ENCODE measurements at regions not wholly inside any gene's neighbourhood (a gene's known extent, or its start where the extent isn't known, plus 50 kb on each side); places are given as distances from the start of the nearest gene placed in this dataset.
A peak's percentile ranks its signal among the peaks of the same experiment; 100 is the strongest.

DNA sequence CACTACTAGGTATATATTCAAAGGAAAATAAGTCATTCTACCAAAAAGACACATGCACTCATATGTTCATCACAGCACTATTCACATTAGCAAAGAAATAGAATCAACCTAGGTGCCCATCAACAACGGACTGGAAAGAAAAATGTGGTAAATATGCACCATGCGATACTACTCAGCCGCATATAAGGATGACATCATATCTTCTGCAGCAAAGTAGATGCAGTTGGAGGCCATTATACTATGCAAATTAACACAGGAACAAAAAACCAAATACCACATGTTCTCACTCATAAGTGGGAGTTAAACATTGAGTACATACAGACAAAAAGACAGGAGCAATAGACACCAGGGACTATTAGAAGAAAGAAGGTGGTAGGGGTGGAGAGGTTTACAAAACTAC lies 412.1 kb upstream of the CWC22 start:
- TF ChIP-seq CTCF (IDR thresholded peaks at IDR 0.05) = no peak
- TF ChIP-seq POLR2A (IDR thresholded peaks at IDR 0.05) = no peak
- no peaks in the 10 kb centered on the region for H3K4me1 ChIP-seq
- H3K36me3 ChIP-seq = no peaks in the 10 kb centered on the region
- intact Hi-C loops (cut with DNase I) = no loop called here
- H3K27ac ChIP-seq = no peak overlapping the region
- no peak overlapping the region for H3K4me3 ChIP-seq (replicated peaks in 1 of 3)
- DNase-seq = no peak
- no peaks in the 10 kb centered on the region for H3K9me3 ChIP-seq
- WGBS, 2 donors = 92 to 96% methylated on average over 3 of the region's 3 CpGs
- H3K27me3 ChIP-seq = no peaks in the 10 kb centered on the region

GRCh38 chr2:180416627-180417026 lies 409.5 kb upstream of the CWC22 start:
- no peak for DNase-seq
- no peak overlapping the region for H3K27ac ChIP-seq
- H3K36me3 ChIP-seq = no peaks in the 10 kb centered on the region
- H3K4me3 ChIP-seq (replicated peaks in 1 of 3) = no peak overlapping the region
- H3K4me1 ChIP-seq = no peaks in the 10 kb centered on the region
- 87 to 89% methylated on average over 6 of the region's 6 CpGs for WGBS, 2 donors
- intact Hi-C loops (cut with DNase I) = no loop called here
- H3K9me3 ChIP-seq = no peaks in the 10 kb centered on the region
- no peaks in the 10 kb centered on the region for H3K27me3 ChIP-seq
- TF ChIP-seq CTCF (IDR thresholded peaks at IDR 0.05) = no peak
- TF ChIP-seq POLR2A (IDR thresholded peaks at IDR 0.05) = no peak

DNA sequence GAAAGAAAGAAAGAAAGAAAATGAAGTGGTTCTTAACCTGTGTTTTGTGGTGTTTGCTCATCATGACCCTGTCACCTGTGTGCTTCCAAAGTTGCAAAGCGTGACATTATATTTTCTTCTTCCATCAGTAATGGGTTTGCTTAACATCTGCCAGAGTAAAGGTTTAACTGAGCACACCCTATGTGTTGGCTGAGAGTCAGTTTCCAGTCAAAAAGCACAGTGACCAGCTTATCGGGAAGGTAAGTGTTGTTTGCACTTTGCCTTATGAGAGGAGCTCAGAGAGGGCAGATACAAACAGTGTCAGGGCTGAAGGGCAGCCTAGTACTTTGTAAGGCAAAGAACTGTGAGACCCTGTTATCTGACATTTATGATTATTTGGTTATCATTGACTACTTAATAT lies 406.2 kb upstream of the CWC22 start:
- H3K4me3 ChIP-seq (replicated peaks in 1 of 3) = no peak overlapping the region
- H3K4me1 ChIP-seq = no peaks in the 10 kb centered on the region
- intact Hi-C loops (cut with DNase I) = no loop called here
- H3K9me3 ChIP-seq = no peaks in the 10 kb centered on the region
- H3K27me3 ChIP-seq = no peaks in the 10 kb centered on the region
- 67 to 78% methylated on average over 2 of the region's 2 CpGs for WGBS, 2 donors
- no peak overlapping the region for H3K27ac ChIP-seq
- H3K36me3 ChIP-seq = no peaks in the 10 kb centered on the region
- DNase-seq = no peak
- no peak for TF ChIP-seq POLR2A (IDR thresholded peaks at IDR 0.05)
- no peak for TF ChIP-seq CTCF (IDR thresholded peaks at IDR 0.05)

GRCh38 chr2:180412219-180412618 lies 405.1 kb upstream of the CWC22 start:
- intact Hi-C loops (cut with DNase I) = no loop called here
- Histone ChIP-seq H3K9me3 (no peaks in the 10 kb centered on the region), H3K4me1 (no peaks in the 10 kb centered on the region), H3K27me3 (no peaks in the 10 kb centered on the region), H3K36me3 (no peaks in the 10 kb centered on the region), H3K27ac (no peak overlapping the region), H3K4me3 (replicated peaks in 1 of 3) (no peak overlapping the region)
- no peak for TF ChIP-seq CTCF (IDR thresholded peaks at IDR 0.05)
- no peak for TF ChIP-seq POLR2A (IDR thresholded peaks at IDR 0.05)
- WGBS, 2 donors = 57 to 60% methylated on average over 4 of the region's 4 CpGs
- no peak for DNase-seq

DNA sequence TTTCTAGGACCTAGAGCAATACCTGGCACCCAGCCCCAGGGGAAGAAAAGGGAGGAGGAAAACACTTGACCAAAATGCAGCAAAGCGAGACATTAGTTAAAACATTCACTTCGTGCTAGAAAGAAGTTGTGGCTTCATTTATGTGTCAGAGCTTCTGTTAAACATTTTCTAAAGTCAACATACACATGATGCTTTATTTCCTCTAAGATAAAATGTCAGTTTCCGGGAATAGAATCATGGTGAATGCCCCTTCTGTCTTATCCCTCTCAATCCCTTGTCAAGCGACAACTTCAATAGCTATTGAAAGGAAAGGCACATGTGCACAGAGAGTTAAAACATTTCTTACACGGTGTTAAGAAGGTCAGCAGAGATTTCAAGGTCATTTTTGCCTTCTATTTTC lies 404.6 kb upstream of the CWC22 start:
- H3K36me3 ChIP-seq = no peaks in the 10 kb centered on the region
- WGBS, 2 donors = 20% methylated on average over 5 of the region's 5 CpGs

More for the DNA sequence above, 404.6 kb upstream of the CWC22 start:
- intact Hi-C loops (cut with DNase I) = no loop called here
- Histone ChIP-seq H3K4me1 (no peaks in the 10 kb centered on the region), H3K27me3 (no peaks in the 10 kb centered on the region), H3K27ac (no peak overlapping the region), H3K9me3 (no peaks in the 10 kb centered on the region), H3K4me3 (replicated peaks in 1 of 3) (no peak overlapping the region)
- TF ChIP-seq POLR2A (IDR thresholded peaks at IDR 0.05) (no peak), CTCF (IDR thresholded peaks at IDR 0.05) (no peak)
- peak; percentile 2 to 16 for DNase-seq
